B cell (primary cell): ENCODE measurements at regions not wholly inside any gene's neighbourhood (a gene's known extent, or its start where the extent isn't known, plus 50 kb on each side); places are given as distances from the start of the nearest gene placed in this dataset.

Experiments
- ATAC-seq: fragments of 200-7000 bp; cut with Tn5 transposase; one replicate; pipeline ENCODE4 v1.10.0; 2021; ENCODE audit warnings: low read depth, mild to moderate bottlenecking, moderate number of reproducible peaks, moderate library complexity
- CTCF ChIA-PET: fragments of 350-600 bp; sonication (Branson Sonifier 250); formaldehyde crosslinking; loops from one replicate; lab custom pipeline; 2021; ENCODE audit warnings: antibody characterized with exemption, inconsistent platforms; lab: Charles Lee
- POLR2A ChIA-PET: fragments of 350-600 bp; sonication (Branson Sonifier 250); formaldehyde crosslinking; loops from one replicate; lab custom pipeline; 2021; ENCODE audit warnings: antibody characterized with exemption; lab: Charles Lee
- DNase-seq: peaks from one replicate; pipeline ENCODE4 v3.0.0; 2013
- H2AFZ ChIP-seq: 2 replicates; pipeline ENCODE4 v1.6.1; 2012; ENCODE audit warnings: mild to moderate bottlenecking, low read depth, low read length; ENCODE audit not compliant: insufficient read depth, poor library complexity, severe bottlenecking
- H3K27ac ChIP-seq, 2 donors: 1 replicate in 1 of 2; 2 replicates in 1 of 2; pipeline ENCODE4 v1.5.1; 2012 to 2013; ENCODE audit warnings: low read length in 2 of 2, mild to moderate bottlenecking in 2 of 2, moderate library complexity in 1 of 2
- H3K27me3 ChIP-seq, 4 experiments: fragments of 200-600 bp in 1 of 4; sonication (generic) in 1 of 4; replicated peaks in 1 of 4; 1 replicate in 2 of 4; 2 replicates in 2 of 4; pipeline versions ENCODE4 v1.6.1 to v1.7.0; 2013 to 2016; ENCODE audit warnings: low read length in 3 of 4, mild to moderate bottlenecking in 2 of 4, mixed read lengths in 1 of 4, moderate library complexity in 1 of 4; ENCODE audit not compliant: insufficient read depth in 4 of 4, control insufficient read depth in 3 of 4; ENCODE audit errors: control extremely low read depth in 1 of 4
- H3K36me3 ChIP-seq, 2 experiments: replicated peaks in 1 of 2; 1 replicate in 1 of 2; 2 replicates in 1 of 2; pipeline versions ENCODE4 v1.6.1 to v1.7.1; 2013; ENCODE audit warnings: low read length in 1 of 2; ENCODE audit not compliant: insufficient read depth in 2 of 2, control insufficient read depth in 1 of 2; ENCODE audit errors: control extremely low read depth in 1 of 2, extremely low read depth in 1 of 2
- H3K4me1 ChIP-seq, 2 donors: fragments of 200-600 bp in 1 of 2; sonication (generic) in 1 of 2; 1 replicate in 1 of 2; 2 replicates in 1 of 2; pipeline versions ENCODE4 v1.5.1 to v1.6.1; 2013 to 2017; ENCODE audit warnings: low read length in 2 of 2; ENCODE audit not compliant: control insufficient read depth in 2 of 2, insufficient read depth in 2 of 2
- H3K4me2 ChIP-seq: replicated peaks from 2 replicates; pipeline ENCODE3; 2012; ENCODE audit warnings: mild to moderate bottlenecking, low read depth, low read length; ENCODE audit not compliant: poor library complexity, severe bottlenecking
- H3K4me3 ChIP-seq, 5 experiments: fragments of 200-600 bp in 1 of 5; sonication (generic) in 1 of 5; 1 replicate in 3 of 5; 2 replicates in 2 of 5; pipeline versions ENCODE4 v1.5.1 to v1.7.0; 2011 to 2016; ENCODE audit warnings: low read length in 4 of 5, mild to moderate bottlenecking in 4 of 5, low read depth in 2 of 5, control low read depth in 1 of 5, moderate library complexity in 1 of 5; ENCODE audit not compliant: insufficient read depth in 1 of 5; ENCODE audit errors: control extremely low read depth in 1 of 5, extremely low read depth in 1 of 5
- H3K79me2 ChIP-seq: fragments of 200-600 bp; sonication (generic); one replicate; pipeline ENCODE4 v1.6.0; 2016; ENCODE audit warnings: low read length; ENCODE audit not compliant: control insufficient read depth, insufficient read depth
- H3K9ac ChIP-seq: fragments of 200-600 bp; sonication (generic); 2 replicates; pipeline ENCODE4 v1.6.1; 2017; ENCODE audit warnings: mild to moderate bottlenecking, low read length, moderate library complexity
- H3K9me3 ChIP-seq, 3 donors: one replicate each; pipeline versions ENCODE4 v1.6.1 to v1.7.1; 2013; ENCODE audit warnings: low read length in 2 of 3; ENCODE audit not compliant: control insufficient read depth in 2 of 3, insufficient read depth in 1 of 3; ENCODE audit errors: control extremely low read depth in 1 of 3
- H4K20me1 ChIP-seq: 2 replicates; pipeline ENCODE4 v1.6.0; 2012; ENCODE audit warnings: mild to moderate bottlenecking, low read length; ENCODE audit not compliant: insufficient read depth, control insufficient read depth, poor library complexity, severe bottlenecking
- H3K27ac Mint-ChIP-seq: one replicate; pipeline ENCODE4 v1.8.0; 2021; ENCODE audit warnings: mixed read lengths
- H3K27me3 Mint-ChIP-seq: one replicate; pipeline ENCODE4 v1.8.0; 2021; ENCODE audit warnings: mixed read lengths
- H3K4me1 Mint-ChIP-seq: one replicate; pipeline ENCODE4 v1.8.0; 2021; ENCODE audit warnings: mixed read lengths
- H3K4me3 Mint-ChIP-seq: one replicate; pipeline ENCODE4 v1.8.0; 2021; ENCODE audit warnings: mixed read lengths
- H3K9me3 Mint-ChIP-seq: one replicate; pipeline ENCODE4 v1.8.0; 2022; ENCODE audit warnings: mixed read lengths; ENCODE audit not compliant: insufficient read depth
- CTCF ChIP-seq: fragments of 200-600 bp; IDR thresholded peaks from one replicate; pipeline ENCODE4 v1.8.0; 2022; ENCODE audit warnings: antibody characterized with exemption, mild to moderate bottlenecking
- EZH2 ChIP-seq: IDR thresholded peaks from 2 replicates; pipeline ENCODE4 v1.6.1; 2012; ENCODE audit warnings: borderline replicate concordance, low read depth, mild to moderate bottlenecking, moderate library complexity, low read length; ENCODE audit not compliant: insufficient read depth, poor library complexity, severe bottlenecking
- WGBS: methylation state at CpG from one replicate; pipeline ENCODE4 v1.1.5; 2013; ENCODE audit warnings: missing lambda C conversion rate; ENCODE audit not compliant: insufficient coverage; 5-methylcytosine and 5-hydroxymethylcytosine counted together
- intact Hi-C: fragments of 100-400 bp; cut with micrococcal nuclease; formaldehyde crosslinking; loops from one replicate; pipeline ENCODE4 v1.10.0; 2022

- H3K4me2 ChIP-seq: no peak overlapping the region
- intact Hi-C loops: no loop called here
Observed at GRCh38 chr15:31158858-31159569, 57.5 kb upstream of the TRPM1 start.

More at GRCh38 chr15:31158858-31159569, 57.5 kb upstream of the TRPM1 start:
- WGBS: 94% methylated on average over 5 of the region's 11 CpGs
- H4K20me1 ChIP-seq: no peaks in the 10 kb centered on the region
- H3K4me1 Mint-ChIP-seq: no peaks in the 10 kb centered on the region
- DNase-seq: no peak
- no peaks in the 10 kb centered on the region for H3K79me2 ChIP-seq
- no peaks in the 10 kb centered on the region for H3K9me3 ChIP-seq
- H3K4me1 ChIP-seq: no peaks in the 10 kb centered on the region
- no peak overlapping the region for H2AFZ ChIP-seq
- TF ChIP-seq CTCF: no peak
- TF ChIP-seq EZH2: no peak
- H3K36me3 ChIP-seq: no peaks in the 10 kb centered on the region
- H3K27me3 ChIP-seq: peaks cover 0 to 8% (median 2%) of the 10 kb centered on the region in 4 experiments
- CTCF ChIA-PET: no interaction called here
- H3K27ac Mint-ChIP-seq: no peak overlapping the region
- no peak overlapping the region for H3K27ac ChIP-seq
- POLR2A ChIA-PET: no interaction called here
- no peaks in the 10 kb centered on the region for H3K9me3 Mint-ChIP-seq
- H3K4me3 Mint-ChIP-seq: no peak overlapping the region
- no peak overlapping the region for H3K4me3 ChIP-seq
- no peak overlapping the region for H3K9ac ChIP-seq
- ATAC-seq: no peak
- H3K27me3 Mint-ChIP-seq: peaks cover 16% of the 10 kb centered on the region
